NCI-H69 (cell line): ENCODE measurements at regions not wholly inside any gene's neighbourhood (a gene's known extent, or its start where the extent isn't known, plus 50 kb on each side); places are given as distances from the start of the nearest gene placed in this dataset.
A peak's percentile ranks its signal among the peaks of the same experiment; 100 is the strongest.

Experiments
- DNase-seq: peaks from one replicate; lab custom pipeline; 2025; lab: John Stamatoyannopoulos, UW

DNA sequence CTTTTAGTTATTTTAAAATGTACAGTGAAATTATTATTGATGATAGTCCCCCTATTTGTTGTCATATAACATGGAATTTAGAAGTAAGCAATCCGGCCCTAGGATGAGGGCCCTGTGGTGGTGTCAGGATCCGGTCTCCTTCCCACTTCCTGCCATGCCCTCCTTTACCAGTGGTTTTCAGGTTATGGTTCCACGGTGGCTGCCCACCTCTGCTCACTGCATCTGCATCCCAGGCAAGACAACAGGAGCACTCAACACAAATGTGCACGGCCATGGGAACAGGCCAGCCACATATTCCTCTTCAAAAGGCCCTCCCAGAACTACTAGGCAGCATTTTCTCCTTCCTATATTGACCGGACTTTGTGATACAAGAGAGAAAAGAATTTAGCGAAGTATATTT is 1007.2 kb downstream of the TBC1D22A start:
- DNase-seq: no peak

DNA sequence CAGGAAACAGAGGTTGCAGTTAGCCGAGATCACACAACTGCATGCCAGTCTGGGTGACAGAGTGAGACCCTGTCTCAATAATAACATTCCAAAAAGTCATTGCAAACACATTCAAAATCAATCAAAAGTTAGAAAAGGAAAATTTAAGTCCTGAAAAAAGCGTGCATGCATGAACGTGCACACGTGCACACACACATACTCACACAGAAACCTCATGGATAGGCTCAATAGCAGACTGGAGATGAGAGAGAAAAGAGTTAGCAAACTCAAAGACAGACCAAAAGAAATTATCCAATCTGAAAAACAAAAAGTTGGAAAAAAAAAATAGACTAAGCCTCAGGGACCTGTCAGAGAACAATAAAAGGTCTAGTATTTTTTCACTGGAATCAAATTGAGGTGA is 1005.6 kb downstream of the TBC1D22A start:
- DNase-seq: no peak

DNA sequence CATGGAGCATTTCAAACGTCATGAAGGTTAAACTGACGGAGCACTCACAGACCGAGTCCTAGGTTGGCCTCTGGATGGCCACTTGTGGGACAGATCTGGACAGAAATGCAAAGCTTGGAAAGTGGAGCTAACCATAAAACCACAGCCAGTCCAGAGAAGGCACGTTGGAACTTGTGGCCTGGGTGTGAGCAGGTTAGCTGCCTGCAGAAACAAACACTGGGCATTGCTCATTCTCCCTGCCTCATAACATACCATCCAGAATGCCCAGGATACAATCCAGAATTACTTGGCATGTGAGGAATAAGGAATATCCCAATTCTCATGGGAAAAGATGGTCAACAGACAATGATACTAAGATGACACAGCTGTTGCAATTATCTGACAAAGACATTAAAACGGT is 1005.0 kb downstream of the TBC1D22A start:
- peak; percentile 26 for DNase-seq

DNA sequence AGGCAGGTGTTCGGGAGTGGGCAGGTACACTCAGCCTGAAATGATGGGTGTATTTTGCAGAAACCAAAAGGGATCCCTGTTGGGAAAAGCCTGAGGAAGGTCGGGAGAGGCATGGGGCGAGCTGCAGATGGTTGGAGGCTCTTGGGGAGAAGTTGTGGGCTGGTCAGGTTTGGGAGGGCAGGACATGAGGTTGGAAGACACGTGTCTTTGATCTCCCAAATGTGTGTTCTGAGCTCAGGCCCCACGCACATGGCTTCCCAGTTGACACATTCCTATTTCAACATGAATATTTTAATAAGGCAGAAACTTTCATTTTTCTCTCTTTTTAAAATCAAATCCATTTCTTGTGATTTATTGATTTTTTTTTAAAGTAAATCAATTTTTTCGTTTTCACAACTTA is 1003.3 kb downstream of the TBC1D22A start:
- DNase-seq: no peak

DNA sequence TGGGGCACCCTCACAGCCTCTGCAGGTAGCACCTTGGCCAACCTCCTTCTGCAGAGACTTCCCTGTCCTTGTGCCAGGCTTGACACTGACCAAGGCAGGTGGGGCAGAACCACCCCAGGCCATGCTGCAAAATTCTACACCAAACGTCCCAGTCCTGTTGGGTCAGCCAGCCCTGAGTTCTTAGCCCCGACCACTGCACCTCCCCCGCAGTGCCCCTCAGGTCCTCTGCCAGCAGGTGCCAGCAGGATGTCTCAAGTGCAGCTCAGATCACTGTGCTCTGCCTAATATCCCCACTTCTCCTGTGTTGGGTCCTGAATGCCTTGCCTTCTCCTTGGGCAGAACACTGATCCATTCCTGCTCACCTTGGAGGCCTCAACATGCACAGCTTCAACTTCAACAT is 999.7 kb downstream of the TBC1D22A start:
- no peak for DNase-seq

DNA sequence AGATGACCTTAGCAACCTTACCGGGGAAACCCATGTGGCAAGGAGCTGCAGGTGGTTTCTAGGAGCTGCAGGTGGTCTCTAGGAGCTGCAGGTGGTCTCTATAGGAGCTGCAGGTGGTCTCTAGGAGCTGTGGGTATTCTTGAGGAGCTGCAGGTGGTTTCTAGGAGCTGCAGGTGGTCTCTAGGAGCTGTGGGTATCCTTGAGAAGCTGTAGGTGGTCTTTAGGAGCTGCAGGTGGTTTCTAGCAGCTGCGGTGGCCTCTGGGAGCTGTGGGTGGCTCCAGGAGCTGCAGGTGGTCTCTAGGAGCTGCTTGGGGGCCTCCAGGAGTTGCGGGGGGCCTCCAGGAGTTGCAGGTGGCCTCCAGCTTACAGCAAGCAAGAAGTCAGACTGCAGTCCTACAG is 997.5 kb downstream of the TBC1D22A start:
- DNase-seq: no peak

DNA sequence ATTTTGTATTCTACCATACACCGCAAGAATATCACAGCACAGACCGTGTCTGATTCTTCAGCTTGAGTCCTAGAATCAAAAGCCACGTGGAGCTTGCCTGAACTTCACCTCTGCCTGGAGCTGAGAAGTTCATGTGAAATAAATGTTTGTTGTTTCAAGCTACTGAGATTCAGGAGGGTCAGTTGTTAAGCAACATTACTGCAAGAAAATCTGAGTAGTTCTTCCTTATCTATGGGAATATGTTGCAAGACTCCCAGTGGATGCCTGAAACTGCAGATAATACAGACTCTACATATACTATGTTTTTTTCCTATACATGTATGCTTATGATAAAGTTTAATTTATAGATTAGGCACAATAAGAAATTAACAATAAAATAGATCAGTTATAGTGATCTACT is 995.3 kb downstream of the TBC1D22A start:
- DNase-seq: no peak

DNA sequence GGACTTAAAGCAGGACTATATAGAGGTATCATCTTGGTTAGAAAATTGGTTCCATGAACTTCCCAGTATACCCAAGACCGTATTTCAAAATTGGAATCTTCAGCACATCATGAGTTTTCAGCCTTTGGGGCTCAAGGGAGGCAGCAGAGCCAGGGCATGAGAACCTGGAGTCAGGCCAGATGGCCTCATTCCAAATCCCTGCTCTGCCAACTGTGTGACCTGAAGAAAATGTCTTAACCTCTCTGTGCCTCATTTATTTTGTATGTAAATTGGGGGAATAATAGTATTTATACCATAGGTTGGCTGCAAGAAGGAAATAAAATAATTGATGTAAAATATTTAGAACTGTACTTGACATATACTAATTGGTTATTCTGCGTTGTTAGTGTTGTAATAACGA is 987.6 kb downstream of the TBC1D22A start:
- DNase-seq: peak; percentile 38

DNA sequence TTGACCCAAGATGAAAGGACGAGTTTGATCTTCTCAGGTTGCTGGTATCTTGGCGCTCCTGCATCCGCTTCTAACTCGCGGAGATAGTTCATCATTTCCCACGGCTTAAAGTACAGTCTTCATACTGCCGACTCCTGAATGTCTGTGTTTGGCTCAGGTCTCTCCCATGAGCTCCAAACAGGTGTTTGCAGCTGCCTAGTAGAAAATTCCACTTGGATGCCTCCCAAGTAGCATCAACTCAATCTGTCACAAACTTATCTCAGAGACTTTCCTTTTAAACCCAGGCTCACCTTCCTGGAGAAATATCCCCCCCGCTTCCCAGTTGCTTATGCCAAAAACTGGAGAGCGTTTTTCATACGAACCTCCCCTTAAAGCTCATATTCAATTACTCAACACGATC is 986.5 kb downstream of the TBC1D22A start:
- peak; percentile 30 for DNase-seq

DNA sequence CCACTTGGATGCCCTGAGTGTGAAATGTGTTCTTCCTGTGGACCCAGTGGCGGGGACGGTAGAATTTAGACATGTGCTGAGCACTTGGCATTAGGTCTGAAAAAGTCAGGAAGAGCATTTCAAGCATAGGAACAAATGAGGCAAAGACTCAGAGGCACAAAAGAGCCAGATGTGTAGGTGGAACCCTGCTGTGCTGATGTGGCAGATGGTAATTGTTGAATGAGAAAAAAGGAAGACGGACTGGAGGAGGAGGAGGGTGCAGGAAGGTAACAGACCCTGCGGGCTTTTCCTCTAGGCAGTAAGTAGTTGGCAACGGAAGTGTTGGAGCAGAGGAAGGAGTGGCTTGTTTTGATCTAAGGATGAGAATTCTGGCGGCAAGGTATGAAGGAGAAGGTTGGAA is 985.8 kb downstream of the TBC1D22A start:
- peak; percentile 94 for DNase-seq

DNA sequence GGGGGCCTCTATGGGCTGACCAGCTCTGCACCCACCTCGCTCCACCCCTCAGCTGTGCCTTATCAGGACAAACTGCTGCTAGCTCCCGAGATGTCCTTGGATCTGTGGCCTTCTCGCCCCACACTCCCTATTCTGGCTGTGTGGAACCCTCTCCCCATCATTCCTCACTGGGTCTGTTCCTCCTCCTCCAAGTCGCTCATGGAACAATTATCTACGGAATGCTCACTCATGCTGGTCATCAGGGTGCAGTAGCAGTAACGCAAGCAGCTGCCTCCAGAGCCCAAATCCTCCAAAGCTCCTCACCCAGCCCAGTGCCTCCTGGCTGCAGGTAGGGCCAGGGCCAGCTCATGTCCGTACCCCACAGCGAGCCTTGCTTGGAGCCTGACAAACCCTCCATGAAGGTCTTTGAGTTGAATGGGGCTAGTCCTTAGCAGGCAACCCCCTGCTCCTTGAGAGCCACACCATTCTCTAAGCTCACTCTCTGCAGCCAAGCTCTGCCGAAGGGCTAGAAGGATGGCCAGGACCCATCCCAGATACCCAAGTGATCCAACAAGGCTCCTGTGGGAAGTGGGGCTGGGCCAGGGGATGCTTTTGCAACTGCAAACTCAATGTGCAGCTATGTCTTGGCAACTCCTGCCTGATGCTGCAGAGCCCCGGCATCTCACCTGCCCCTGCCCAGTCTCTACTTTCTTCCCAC is 977.8 kb downstream of the TBC1D22A start:
- DNase-seq: no peak

DNA sequence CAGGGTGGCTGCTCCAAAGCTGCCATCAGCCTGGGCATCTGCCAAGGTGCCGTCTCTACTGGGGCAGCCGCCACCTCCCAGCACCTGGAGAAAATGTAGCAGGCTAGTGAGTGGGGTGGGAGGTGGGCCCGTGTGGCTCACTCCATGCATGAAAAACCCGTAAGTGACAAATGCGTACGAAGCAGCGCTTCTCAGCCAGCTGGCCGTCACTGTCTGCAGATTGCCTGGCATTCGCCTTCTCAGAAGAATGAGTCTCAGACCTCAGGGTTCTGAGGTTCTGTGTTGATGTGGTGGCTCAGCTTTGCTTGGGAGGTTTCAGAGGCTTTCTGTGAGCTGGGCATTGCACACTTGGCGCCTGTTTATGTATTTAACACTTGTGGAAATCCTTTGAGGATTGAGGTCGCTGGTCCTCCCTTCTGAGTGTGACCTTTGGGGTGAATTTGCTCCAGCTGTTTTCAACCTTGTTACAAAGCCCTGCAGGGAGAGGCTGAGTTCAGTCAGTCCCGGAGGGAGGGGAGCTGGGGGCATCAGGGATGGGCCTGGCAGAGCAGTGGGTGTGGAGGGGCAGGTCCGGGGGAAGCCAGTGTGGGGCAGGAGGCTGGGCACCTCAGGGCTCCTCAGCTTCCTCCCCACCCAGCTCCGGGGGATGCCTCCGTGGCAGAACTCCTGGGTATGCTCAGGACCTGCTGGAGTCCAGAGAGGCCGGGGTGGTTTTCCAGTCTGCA is 977.0 kb downstream of the TBC1D22A start:
- DNase-seq: no peak

DNA sequence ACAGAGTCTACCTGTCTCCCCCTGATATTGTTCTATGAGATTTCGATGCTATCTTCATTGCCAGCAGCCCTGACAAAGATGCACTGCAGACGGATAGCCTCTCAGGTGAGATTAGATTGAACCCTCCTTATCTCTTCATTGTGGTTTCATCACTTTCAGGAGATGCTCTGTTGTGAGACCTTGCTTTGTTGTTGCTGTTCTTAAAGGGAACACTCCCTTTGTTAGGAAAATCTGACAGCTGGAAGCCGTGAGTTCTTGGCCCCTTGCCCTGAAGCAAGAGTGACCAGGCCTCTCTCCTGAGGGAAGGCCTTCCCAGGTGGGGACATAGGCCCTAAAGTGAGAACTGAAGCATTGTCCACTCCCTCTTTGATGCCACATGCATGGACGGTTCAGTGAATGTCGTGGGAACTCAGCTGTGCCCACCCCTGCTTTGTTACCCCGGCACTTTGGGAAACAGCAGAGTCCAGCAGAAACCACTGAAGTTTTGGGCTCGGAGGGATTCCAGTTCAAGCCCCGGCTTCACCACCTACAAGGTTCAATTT is 976.1 kb downstream of the TBC1D22A start:
- no peak for DNase-seq

DNA sequence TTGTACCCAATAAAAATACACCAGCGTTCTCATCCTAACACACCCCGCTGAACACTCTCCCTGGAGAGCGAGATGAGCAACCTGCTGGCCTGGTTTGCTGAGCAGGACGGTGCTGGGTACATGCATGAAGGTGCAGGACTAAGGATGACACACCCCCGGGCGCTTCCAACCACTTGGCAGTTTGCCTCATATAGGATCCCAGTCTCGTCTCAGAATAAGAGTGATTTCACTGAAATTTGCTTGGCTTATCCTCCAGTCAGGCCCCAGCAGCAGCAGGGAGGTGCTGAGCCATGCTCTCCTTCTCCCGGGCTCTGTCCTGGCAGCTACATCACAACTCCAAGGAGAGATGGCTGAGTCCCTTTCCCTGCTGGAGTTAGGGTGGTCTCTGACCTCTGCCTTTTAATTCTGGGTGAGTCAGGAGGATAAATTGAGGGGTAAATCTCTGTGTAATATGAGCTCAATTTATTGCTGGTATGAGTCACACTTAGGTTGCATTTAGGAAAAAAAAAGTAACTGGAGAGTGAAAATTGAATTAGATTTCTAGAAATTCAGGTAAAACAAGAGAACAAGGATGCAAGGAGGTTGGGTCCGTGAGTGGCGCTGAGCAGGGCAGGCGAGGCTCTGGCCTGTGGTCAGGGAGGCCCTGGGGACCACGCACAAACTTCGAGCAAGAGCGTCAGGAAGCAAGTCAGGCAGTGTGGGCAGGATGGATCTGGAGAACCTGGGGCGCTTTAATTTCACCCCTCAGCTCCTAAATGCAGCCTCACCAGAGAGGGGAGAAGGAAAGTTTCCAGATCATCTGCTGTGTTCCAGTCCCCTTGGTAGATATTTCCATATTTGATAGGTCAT is 974.0 kb downstream of the TBC1D22A start:
- peak; percentile 29 for DNase-seq

DNA sequence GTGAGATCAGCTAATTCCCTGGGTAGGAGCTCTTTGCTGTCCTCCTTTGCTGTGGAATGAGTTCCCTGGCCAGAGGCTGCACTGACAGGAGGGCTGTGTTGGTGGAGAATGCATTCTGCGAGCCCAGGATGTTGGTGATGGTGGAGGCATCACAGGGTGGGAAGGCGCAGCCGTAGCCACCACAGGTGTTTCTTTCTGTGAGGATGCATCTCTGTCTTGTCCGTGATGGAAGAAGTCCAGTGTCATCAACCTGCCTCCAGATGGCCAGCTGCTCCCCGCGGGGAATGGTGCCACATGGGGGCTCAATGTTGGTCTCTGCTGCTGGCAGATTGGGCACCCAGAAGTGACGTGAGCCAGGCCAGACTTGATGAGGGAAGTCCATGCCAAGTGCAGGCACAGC is 972.1 kb downstream of the TBC1D22A start:
- no peak for DNase-seq

DNA sequence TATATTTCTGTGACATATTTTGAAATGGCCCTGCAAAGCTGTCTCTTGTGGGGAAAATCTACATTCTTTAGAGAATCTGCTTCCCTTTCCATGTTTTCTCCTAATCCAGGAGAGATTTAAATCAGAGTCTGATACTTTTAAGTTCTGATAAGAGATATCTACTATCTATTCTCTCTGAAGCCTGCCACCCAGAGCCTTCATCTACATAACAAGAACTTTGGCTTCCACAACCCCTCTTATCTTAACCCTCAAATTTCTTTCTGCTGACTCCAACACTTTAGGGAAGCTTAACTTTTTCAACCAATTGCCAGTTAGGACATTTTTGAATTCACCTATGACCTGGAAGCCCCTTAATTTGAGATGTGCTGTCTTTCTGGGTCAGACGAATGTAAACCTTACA is 965.2 kb downstream of the TBC1D22A start:
- DNase-seq: no peak

DNA sequence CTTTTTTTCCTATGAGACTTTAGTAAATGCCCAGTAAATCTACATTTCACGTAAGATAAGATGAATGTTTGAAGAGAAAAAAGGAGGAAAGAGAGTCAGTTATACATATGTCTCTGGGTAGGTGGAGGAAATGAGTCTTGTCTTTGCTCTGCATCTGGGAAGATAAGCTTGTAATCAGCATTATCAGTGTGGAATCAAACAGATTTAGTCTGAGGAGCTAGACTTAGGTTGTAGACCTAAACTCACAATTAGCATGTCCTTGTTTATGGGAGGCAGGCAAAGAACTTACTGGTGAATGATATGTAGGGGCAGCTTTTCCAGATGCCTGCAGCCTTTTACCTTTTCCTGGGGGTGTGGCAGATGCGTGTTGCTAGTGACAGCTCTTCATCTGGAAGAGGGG is 962.3 kb downstream of the TBC1D22A start:
- no peak for DNase-seq

DNA sequence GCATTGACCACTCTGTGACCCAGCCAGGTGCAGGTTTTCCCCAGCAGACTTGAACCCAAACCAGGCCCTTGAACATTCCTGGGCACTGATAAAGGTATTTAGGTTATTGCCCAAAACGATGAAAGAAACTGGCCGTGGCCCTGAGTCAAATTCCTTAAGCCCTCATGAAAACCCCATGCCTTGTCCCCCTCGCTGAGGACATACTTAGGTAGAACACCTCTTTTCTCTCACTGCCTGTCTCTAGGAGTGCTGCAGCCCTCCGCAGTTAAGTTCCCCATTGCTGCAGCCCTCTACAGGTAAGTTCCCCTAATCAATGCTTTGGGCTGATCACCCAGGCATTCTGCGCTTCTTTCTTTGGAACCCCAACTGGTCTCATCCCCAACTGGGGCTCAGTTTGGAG is 961.6 kb downstream of the TBC1D22A start:
- DNase-seq: no peak

DNA sequence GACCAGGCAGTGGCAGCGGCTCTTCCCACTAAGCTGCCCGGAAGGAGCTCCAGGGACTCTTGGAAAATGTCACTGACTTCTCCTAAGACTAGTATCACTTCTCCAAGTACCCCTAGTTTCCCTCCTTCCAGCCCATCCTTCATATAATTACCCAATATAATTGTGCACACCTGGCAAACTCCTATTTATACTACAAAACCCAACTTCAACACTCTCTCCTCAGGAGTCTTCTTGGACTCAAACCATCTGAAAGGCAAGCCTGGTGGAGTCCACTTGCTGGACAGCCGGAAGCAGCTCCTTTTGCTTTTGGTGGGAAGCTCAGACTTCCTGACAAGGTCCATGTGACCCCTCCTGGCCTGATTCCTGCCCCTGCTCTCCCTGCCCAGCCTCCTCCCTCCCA is 955.9 kb downstream of the TBC1D22A start:
- no peak for DNase-seq

DNA sequence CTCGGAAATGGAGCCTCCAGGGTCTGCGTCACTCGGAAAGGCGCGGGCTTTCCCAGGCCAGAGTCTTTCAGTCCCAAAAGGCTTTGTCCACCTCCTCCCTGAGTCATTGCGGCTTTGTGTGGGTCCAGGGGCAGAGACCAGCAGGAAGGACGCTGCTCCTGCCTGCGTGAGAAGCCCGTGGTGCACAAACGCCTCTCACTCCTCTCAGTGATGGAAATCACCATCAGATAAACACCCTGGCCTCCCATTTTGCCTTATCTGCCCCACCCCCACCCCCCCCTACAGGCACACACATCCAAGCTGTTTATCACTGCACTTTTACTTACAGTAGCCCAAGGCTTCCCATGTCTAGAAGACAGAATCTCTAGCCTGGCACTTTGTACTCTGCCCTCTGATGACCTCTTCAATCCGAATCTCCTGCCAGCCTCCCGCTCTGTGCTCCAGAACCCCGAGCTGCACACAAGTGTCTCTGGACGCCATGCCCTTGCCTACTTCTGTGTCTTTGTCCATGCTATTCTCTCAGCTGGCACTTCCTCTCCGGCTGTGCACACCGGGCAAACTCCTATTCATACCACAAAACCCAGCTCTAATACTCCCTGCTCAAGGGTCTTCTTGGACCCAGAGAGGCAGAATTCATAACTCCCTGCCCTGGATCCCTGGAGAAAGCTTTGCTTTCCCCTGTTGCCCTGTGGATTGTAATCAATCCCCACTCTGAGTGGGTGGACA is 954.6 kb downstream of the TBC1D22A start:
- DNase-seq: no peak

DNA sequence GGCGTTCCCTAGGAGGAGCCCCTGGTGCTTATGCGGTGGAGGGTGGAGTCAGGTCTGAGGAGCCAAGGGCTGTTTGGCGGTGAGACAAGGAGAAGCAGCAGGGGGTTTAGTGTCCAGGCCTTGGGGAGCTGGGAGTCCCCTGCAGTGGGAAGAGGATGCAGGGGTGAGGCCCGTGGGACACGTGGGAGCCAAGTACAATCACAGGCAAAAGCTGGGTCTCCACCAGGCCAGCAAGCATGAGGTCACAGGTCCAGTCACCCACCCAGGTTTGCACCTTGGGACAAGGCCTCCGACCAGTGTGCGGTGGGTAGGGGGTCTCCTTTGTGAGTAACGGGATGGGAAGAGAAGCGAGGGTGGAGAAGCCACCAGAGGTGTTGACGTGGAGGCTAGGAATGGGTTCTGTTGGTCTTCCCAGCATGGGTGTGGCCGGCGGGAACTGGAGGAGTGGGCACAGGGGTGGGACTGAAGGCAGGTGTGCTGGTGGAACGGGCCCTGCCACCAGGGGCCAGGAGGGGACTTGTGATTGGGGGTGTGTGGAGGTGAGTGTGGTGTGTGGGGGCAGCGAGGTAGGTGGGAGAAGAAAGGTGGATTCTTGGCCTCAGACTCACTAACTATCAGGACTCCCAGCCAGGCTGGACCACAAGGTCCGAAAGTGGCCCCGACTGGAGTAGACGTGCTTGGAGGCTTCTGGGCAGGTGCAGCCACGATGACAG is 953.6 kb downstream of the TBC1D22A start:
- DNase-seq: no peak
